EL (cell line): ENCODE measurements at regions not wholly inside any gene's neighbourhood (a gene's known extent, or its start where the extent isn't known, plus 50 kb on each side); places are given as distances from the start of the nearest gene placed in this dataset.
"Not testable (repeated sequence)": the region's sequence is repeated elsewhere in the genome, so short reads cannot be mapped to it uniquely, and the experiment has no call there.

ENCODE experiments used
- DNase-seq: peaks from one replicate; pipeline ENCODE4 v3.0.0-alpha.2; 2016

- DNase-seq: no peak
Measured at GRCh38 chr3:87101861-87102625, 111.1 kb upstream of the VGLL3 start.

- DNase-seq: not testable (repeated sequence)
Measured at GRCh38 chr3:87097733-87098132, 106.8 kb upstream of the VGLL3 start.

GRCh38 chr3:87090631-87091030 is 99.7 kb upstream of the VGLL3 start:
- DNase-seq: no peak

GRCh38 chr3:87088993-87089841 is 98.3 kb upstream of the VGLL3 start:
- peak; percentile 90 for DNase-seq

GRCh38 chr3:87088430-87088992 is 97.6 kb upstream of the VGLL3 start:
- DNase-seq: no peak

GRCh38 chr3:87084868-87085267 is 93.9 kb upstream of the VGLL3 start:
- no peak for DNase-seq

- DNase-seq: peak; percentile 69
Measured at GRCh38 chr3:87082796-87083440, 92.0 kb upstream of the VGLL3 start.

- no peak for DNase-seq
Measured at GRCh38 chr3:87077355-87077754, 86.4 kb upstream of the VGLL3 start.

GRCh38 chr3:87076946-87077345 is 86.0 kb upstream of the VGLL3 start:
- DNase-seq: peak; percentile 79

- no peak for DNase-seq
Measured at GRCh38 chr3:87073496-87074145, 82.7 kb upstream of the VGLL3 start.

GRCh38 chr3:87072446-87072845 is 81.5 kb upstream of the VGLL3 start:
- DNase-seq: no peak

- DNase-seq: no peak
Measured at GRCh38 chr3:87069971-87070370, 79.0 kb upstream of the VGLL3 start.

GRCh38 chr3:87069021-87069420 is 78.1 kb upstream of the VGLL3 start:
- DNase-seq: no peak

GRCh38 chr3:87062685-87063084 is 71.7 kb upstream of the VGLL3 start:
- no peak for DNase-seq

- no peak for DNase-seq
Measured at GRCh38 chr3:87057474-87057873, 66.5 kb upstream of the VGLL3 start.

GRCh38 chr3:87053553-87053952 is 62.6 kb upstream of the VGLL3 start:
- DNase-seq: no peak

GRCh38 chr3:87052499-87053260 is 61.7 kb upstream of the VGLL3 start:
- no peak for DNase-seq

- DNase-seq: no peak
Measured at GRCh38 chr3:87047852-87048251, 56.9 kb upstream of the VGLL3 start.

GRCh38 chr3:87046241-87046640 is 55.3 kb upstream of the VGLL3 start:
- DNase-seq: no peak

- no peak for DNase-seq
Measured at GRCh38 chr3:87045473-87045872, 54.5 kb upstream of the VGLL3 start.

- DNase-seq: no peak
Measured at GRCh38 chr3:87044846-87045245, 53.9 kb upstream of the VGLL3 start.

GRCh38 chr3:87044409-87044808 is 53.5 kb upstream of the VGLL3 start:
- no peak for DNase-seq
